Inferior parietal cortex (tissue), 1 donor: ENCODE measurements at regions not wholly inside any gene's neighbourhood (a gene's known extent, or its start where the extent isn't known, plus 50 kb on each side); places are given as distances from the start of the nearest gene placed in this dataset.
"Not testable (repeated sequence)": the region's sequence is repeated elsewhere in the genome, so short reads cannot be mapped to it uniquely, and the experiment has no call there.

Experiments used
- DNase-seq: peaks from one replicate; pipeline ENCODE4 v3.0.0-alpha.2; 2016; ENCODE audit errors: extremely low spot score

GRCh38 chr4:30869387-30869786 is 149.2 kb downstream of the PCDH7 start:
- not testable (repeated sequence) for DNase-seq

- DNase-seq: no peak
Observed at GRCh38 chr4:30870513-30870912, 150.3 kb downstream of the PCDH7 start.

- DNase-seq: no peak
Observed at GRCh38 chr4:30875658-30876269, 155.6 kb downstream of the PCDH7 start.

GRCh38 chr4:30879855-30880598 is 159.9 kb downstream of the PCDH7 start:
- no peak for DNase-seq

DNA sequence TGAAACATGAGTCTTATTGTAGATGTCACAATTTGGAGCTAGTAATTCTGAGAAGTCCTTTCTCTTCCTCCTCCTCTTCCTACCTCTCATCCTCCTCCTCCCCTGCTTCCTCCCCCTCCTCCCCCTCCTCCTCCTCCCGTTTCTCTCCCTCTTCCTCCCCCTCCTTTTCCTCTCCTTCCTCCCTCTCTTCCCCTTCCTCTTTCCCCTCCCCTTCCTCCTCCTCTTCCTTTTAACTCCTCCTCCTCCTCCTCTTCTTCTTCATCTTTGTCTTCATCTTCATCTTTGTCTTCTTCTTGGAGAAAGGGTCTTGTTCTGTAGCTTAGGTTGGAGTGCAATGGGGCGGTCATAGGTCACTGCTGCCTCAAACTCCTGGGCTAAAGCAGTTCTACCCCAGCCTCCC is 161.8 kb downstream of the PCDH7 start:
- no peak for DNase-seq

- no peak for DNase-seq
Observed at GRCh38 chr4:30882443-30882842, 162.3 kb downstream of the PCDH7 start.

DNA sequence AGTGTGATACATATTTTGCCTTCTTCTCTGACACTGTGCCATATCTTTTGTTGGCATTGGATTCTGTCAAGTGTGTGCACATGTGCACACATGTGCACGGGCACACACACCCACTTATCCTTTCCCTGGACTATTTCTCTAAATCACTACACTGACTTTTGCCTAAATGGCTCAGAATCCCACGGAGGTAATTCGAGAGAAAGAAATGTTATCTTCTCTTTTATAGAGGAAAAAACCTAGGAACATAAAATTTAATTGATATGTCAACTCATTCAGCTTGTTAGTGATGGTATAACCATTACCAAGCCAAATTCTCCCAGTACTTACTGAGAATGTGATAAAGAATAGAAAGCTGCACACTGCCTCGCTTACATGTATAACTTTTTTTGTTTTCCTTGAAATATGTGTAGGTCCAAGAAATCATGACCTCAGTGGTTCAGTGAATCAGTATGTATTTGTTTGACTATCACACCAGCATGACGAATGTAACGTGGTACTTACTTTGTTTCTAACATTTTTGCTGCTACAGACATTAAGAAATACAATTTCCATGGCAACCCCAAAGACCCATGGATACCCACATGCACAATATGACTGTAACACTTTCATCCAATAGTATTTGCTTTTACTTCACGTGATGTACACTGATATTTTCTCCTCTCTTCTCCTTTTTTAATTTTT is 163.0 kb downstream of the PCDH7 start:
- no peak for DNase-seq

GRCh38 chr4:30901461-30902451 is 181.6 kb downstream of the PCDH7 start:
- DNase-seq: no peak

DNA sequence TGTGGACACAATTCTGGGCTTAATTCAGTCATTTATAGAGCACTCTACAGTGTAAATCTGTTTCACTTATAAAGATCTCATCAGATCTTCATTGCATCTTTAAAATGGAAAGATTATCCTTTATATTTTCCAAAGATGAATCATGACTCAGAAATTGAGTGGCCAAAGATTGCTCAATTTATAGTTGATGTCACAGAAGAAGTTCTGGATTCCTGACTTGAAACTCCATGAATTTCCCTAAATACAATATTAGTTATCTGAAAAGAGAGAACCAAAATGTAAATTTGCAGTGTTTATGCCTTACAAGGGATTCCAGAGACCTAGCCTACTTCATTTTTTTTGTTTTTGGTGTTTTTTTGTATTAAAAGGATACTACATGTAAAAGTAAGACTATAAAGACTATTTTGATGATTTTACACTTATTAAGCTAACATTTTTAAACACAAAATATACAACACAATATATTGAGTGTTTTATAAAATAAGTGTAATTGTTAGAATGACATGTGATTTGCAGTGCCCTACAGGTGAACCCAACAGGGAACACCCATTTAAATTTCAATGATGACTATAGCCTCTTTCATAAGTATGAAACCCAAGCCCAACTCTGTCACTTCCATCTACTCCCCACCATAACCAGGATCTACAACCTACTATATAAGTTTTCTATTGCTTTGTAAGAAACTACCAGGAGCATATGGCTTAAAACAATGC is 183.5 kb downstream of the PCDH7 start:
- DNase-seq: no peak

DNA sequence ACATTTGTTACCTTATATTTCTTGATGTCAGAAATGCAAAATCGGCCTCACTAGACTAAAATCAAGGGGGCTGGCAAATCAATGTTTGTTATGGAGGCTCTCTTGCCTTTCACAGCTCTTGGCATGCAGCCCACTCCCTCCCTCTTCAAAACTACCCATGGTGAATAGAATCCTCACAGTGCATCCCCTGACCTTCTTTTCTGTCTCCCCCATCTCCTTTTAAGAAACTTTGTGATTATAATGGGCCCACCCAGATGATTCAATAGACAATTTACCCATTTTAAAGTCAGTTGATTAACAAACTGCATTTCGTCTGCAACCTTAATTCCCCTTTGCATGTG is 184.0 kb downstream of the PCDH7 start:
- DNase-seq: no peak

GRCh38 chr4:30904588-30904987 is 184.4 kb downstream of the PCDH7 start:
- no peak for DNase-seq

GRCh38 chr4:30912098-30912714 is 192.0 kb downstream of the PCDH7 start:
- DNase-seq: no peak

GRCh38 chr4:30916337-30917274 is 196.4 kb downstream of the PCDH7 start:
- DNase-seq: no peak

DNA sequence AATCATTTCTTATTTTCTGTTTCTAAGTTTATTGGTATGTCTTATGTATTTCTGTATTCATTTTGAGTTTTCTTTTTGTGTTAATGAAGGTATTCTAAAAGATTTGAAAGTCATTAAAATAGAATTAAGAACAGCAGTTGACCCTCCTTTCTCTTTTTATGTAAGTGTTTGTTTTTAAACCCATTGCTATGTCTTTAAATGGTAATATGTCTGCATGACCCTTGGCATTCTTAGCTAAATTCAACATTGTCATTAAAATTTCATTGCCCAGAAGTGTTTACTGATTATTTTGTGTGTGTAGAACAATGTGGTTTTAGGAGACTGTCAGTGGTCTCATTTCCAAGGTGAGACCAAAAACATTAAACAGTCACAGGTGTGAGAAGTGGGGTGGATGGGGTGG is 197.8 kb downstream of the PCDH7 start:
- no peak for DNase-seq

DNA sequence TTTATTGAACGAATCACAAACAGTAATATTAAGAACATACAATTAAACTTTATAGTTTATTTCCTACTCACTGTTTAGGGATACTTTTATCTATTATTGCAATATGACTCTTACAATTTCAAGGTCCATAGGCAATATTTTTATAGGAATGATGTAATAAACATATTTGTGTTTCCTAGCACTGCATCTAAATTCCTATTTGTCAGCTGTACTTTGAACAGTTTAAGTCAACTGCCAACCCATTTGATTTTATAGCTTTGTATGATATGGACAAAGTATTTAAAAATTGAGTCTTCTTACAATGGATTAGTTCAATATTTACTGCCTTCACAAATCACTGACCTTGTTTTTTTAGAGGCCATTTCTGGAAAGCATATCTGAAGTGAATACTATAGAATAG is 199.3 kb downstream of the PCDH7 start:
- DNase-seq: no peak

DNA sequence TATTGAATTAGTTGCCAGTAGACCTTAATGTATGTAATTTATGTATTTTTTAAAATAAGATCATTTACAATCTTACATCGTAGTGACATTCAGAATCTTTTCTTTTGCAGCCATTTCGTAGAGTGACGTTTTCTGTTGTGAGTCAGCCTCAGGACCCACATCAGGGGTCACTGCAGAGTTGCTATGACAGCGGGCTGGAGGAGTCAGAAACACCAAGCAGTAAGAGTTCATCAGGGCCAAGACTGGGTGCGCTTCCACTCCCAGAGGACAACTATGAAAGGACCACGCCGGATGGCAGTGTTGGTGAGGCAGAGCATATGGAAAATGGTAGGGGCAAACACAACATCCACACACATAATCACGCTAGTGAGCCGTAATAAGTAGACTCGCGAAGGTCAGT is 199.9 kb downstream of the PCDH7 start:
- DNase-seq: no peak

DNA sequence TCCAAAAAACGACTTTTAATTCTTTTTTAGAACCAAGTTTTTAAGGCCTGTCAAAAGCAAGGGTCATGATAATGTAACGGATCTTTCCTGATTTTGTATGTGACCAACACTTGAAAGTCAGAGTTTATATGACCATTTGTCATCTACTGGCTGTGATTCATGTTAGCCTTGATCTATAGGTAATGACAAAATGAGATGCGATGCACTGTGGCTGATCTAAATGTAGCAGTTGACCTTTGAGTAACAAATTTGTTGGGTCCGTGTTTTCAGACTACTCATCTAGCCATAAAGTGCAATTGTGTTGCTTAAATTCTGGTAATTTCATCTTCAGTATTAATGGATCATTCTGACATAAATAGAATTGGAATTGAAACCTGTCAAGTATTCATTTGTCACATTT is 202.5 kb downstream of the PCDH7 start:
- DNase-seq: no peak

GRCh38 chr4:30924495-30924894 is 204.3 kb downstream of the PCDH7 start:
- no peak for DNase-seq

DNA sequence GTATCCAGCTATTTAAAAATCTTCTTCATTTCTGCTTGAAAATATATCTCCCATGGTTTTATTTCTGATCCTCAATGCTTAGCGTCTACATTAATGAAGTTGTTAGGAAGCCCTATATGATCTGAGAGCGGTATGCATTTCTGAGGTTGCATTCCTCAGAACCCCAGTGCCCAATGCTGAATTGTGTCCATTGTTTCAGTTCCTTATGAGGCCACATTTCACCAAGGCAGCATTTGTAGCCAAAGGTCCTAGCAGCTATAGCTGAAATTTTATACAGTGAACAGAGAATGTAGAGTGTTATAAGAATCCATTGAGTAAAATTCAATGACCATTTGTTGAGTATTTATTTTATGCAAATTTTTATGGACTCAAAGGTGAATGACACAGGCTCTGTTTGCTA is 209.5 kb downstream of the PCDH7 start:
- DNase-seq: no peak

- DNase-seq: no peak
Observed at GRCh38 chr4:30930276-30930675, 210.1 kb downstream of the PCDH7 start.
